Lung (tissue), 11 donors: ENCODE measurements at regions not wholly inside any gene's neighbourhood (a gene's known extent, or its start where the extent isn't known, plus 50 kb on each side); places are given as distances from the start of the nearest gene placed in this dataset.

ENCODE experiments used
- ATAC-seq: fragments of 200-7000 bp; cut with Tn5 transposase; one replicate; pipeline ENCODE4 v1.9.1; 2020; ENCODE audit warnings: moderate number of reproducible peaks; ENCODE audit not compliant: insufficient read depth, low FRiP score
- DNase-seq, 3 donors: peaks; one replicate each; pipeline ENCODE4 v3.0.0-alpha.2; 2013 to 2017
- H3K27ac ChIP-seq, 2 donors: one replicate each; pipeline ENCODE4 v1.5.1; 2013; ENCODE audit warnings: mild to moderate bottlenecking in 2 of 2, moderate library complexity in 2 of 2, control low read depth in 1 of 2, inconsistent platforms in 1 of 2, low read depth in 1 of 2, low read length in 1 of 2
- H3K27me3 ChIP-seq, 3 donors: one replicate each; pipeline ENCODE4 v1.5.1; 2013; ENCODE audit warnings: low read length in 2 of 3; ENCODE audit not compliant: control insufficient read depth in 3 of 3, insufficient read depth in 3 of 3
- H3K36me3 ChIP-seq, 4 donors: one replicate each; pipeline ENCODE4 v1.5.1; 2013; ENCODE audit warnings: low read length in 4 of 4, mild to moderate bottlenecking in 1 of 4, moderate library complexity in 1 of 4; ENCODE audit not compliant: control insufficient read depth in 4 of 4, insufficient read depth in 4 of 4
- H3K4me1 ChIP-seq, 5 donors: one replicate each; pipeline ENCODE4 v1.5.1; 2013; ENCODE audit warnings: low read length in 5 of 5, mild to moderate bottlenecking in 2 of 5, moderate library complexity in 1 of 5; ENCODE audit not compliant: control insufficient read depth in 5 of 5, insufficient read depth in 5 of 5
- H3K4me3 ChIP-seq: one replicate; pipeline ENCODE4 v1.5.1; 2013; ENCODE audit warnings: mild to moderate bottlenecking, control low read depth, moderate library complexity
- H3K9ac ChIP-seq, 2 donors: one replicate each; pipeline ENCODE4 v1.5.1; 2013; ENCODE audit warnings: low read length in 2 of 2, control low read depth in 1 of 2; ENCODE audit not compliant: insufficient read depth in 1 of 2
- H3K9me3 ChIP-seq, 4 donors: one replicate each; pipeline ENCODE4 v1.5.1; 2013; ENCODE audit warnings: low read length in 3 of 4, mild to moderate bottlenecking in 1 of 4, moderate library complexity in 1 of 4; ENCODE audit not compliant: control insufficient read depth in 4 of 4, insufficient read depth in 3 of 4
- WGBS, 2 donors: extraction: QIAGEN DNeasy Blood & Tissue Kit; methylation state at CpG; one replicate each; pipeline ENCODE4 v1.1.7; 2013; 5-methylcytosine and 5-hydroxymethylcytosine counted together
- TF ChIP-seq, protein P1 (sequence below): IDR thresholded peaks from 2 replicates; pipeline ENCODE4 v1.5.1; 2012; ENCODE audit warnings: mild to moderate bottlenecking; ENCODE audit errors: control extremely low read depth, extremely low read depth
- donor health status: control.
- donor health status: control.
- donor health status: Bipolar disorder and iron deficiency.
- donor health status: healthy.
- donor health status: DM: yes; HTN: yes; CAD: no.

DNA sequence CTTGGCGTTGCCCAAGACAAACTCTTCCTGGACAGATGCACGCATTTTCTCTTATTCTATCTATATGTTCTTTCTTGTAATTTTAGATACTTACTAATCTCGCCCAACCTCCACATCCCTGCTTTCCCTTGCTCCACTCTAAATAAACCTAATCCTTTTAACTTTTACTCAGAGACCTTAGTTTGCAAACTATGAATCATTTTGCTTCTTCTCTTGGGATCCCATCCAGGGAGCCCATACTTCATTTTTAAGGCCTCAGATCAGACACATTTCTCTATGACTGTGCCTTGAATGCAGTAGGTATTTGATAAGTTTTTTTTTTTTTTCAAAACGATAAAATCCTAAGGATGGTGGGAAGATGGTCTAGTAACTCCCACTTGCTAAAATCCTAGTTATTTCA, 353.8 kb upstream of the HAND2 start:
- Histone ChIP-seq H3K9ac (no peak overlapping the region), H3K27ac (no peak overlapping the region), H3K36me3 (no peaks in the 10 kb centered on the region), H3K9me3 (no peaks in the 10 kb centered on the region), H3K4me3 (no peak overlapping the region), H3K27me3 (no peaks in the 10 kb centered on the region), H3K4me1 (peaks cover 0 to 4% (median 0%) of the 10 kb centered on the region in 5 donors)
- ATAC-seq (no peak), DNase-seq (no peak)
- TF ChIP-seq, protein P1, sequence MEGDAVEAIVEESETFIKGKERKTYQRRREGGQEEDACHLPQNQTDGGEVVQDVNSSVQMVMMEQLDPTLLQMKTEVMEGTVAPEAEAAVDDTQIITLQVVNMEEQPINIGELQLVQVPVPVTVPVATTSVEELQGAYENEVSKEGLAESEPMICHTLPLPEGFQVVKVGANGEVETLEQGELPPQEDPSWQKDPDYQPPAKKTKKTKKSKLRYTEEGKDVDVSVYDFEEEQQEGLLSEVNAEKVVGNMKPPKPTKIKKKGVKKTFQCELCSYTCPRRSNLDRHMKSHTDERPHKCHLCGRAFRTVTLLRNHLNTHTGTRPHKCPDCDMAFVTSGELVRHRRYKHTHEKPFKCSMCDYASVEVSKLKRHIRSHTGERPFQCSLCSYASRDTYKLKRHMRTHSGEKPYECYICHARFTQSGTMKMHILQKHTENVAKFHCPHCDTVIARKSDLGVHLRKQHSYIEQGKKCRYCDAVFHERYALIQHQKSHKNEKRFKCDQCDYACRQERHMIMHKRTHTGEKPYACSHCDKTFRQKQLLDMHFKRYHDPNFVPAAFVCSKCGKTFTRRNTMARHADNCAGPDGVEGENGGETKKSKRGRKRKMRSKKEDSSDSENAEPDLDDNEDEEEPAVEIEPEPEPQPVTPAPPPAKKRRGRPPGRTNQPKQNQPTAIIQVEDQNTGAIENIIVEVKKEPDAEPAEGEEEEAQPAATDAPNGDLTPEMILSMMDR = no peak
- WGBS, 2 donors = 87 to 94% methylated on average over 4 of the region's 4 CpGs

DNA sequence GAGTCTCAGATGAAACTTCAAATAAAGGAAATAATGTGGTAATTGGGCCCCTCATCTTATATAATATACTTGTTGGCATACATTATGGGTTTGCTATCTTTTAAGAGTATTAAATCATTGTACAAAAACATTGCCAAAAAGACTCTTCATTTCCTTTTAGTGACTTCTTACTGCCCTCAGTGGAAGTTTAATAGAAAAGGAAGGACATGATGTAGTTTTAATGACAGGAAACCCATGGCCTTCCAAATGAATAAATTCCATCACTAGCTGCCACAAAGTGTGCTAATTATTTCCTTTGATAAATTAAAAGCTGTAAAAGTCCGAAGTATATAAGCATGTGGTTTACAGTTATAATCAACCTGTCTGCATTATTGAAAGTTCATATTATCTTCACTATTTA, 350.9 kb upstream of the HAND2 start:
- Histone ChIP-seq H3K4me3 (no peak overlapping the region), H3K27ac (no peak overlapping the region), H3K27me3 (no peaks in the 10 kb centered on the region), H3K36me3 (no peaks in the 10 kb centered on the region), H3K9me3 (no peaks in the 10 kb centered on the region), H3K9ac (no peak overlapping the region), H3K4me1 (peaks cover 0 to 4% (median 0%) of the 10 kb centered on the region in 5 donors)
- peak in 2 of 3 donors; percentile 10 to 31 for DNase-seq
- 17 to 28% methylated on average over 1 of the region's 1 CpG for WGBS, 2 donors
- TF ChIP-seq, protein P1 = no peak
- no peak for ATAC-seq

DNA sequence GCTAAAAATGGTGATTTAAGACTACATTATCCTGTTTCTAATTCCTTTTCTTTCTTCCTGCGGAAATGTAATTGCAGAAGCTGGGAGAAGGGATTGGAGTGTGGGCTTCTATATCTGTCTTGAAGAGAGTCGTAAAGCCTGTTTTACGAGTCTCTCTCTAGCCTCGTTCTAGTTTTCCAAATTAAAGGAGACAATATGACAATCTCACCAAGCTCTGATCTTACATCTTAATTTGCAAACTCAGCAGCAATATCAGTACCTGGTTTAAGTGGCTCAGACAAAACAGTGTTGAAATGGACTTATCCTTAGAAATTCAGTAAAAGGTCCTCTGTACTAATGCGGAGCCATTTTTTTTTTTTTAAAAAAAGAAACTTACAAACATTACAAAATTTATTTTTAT, 349.5 kb upstream of the HAND2 start:
- WGBS, 2 donors = 55 to 73% methylated on average over 5 of the region's 5 CpGs
- ATAC-seq (no peak), DNase-seq (no peak)
- Histone ChIP-seq H3K36me3 (no peaks in the 10 kb centered on the region), H3K4me1 (peaks cover 0 to 4% (median 0%) of the 10 kb centered on the region in 5 donors), H3K9me3 (no peaks in the 10 kb centered on the region), H3K27me3 (no peaks in the 10 kb centered on the region), H3K9ac (no peak overlapping the region), H3K4me3 (no peak overlapping the region), H3K27ac (no peak overlapping the region)
- TF ChIP-seq, protein P1 = no peak

DNA sequence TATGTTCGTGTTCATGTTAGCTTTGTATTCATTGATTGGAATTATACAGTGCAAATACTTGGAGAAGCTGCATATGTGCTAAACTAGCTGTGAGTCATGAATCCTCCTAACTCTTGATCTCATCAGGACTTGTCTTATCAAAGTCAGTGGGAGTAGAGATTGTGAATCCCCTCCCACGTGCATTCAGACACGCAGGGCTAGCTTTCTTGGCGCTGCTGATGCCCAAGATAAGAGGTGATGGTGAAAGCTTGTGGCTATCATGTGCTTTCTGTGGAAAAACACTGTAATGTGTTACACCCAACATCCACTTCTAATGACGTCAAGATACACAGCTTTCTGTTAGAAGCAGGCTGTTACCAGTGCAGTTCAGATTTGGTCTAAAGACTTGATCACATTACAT, 348.7 kb upstream of the HAND2 start:
- Histone ChIP-seq H3K27ac (no peak overlapping the region), H3K4me1 (peaks cover 0 to 4% (median 0%) of the 10 kb centered on the region in 5 donors), H3K4me3 (no peak overlapping the region), H3K36me3 (no peaks in the 10 kb centered on the region), H3K27me3 (no peaks in the 10 kb centered on the region), H3K9ac (no peak overlapping the region), H3K9me3 (no peaks in the 10 kb centered on the region)
- DNase-seq (peak in 2 of 3 donors; percentile 29 to 48), ATAC-seq (peak; percentile 27)
- TF ChIP-seq, protein P1 = no peak
- WGBS, 2 donors = 37 to 52% methylated on average over 5 of the region's 5 CpGs
